Activated naive CD4-positive, alpha-beta T cell (primary cell): ENCODE measurements at regions not wholly inside any gene's neighbourhood (a gene's known extent, or its start where the extent isn't known, plus 50 kb on each side); places are given as distances from the start of the nearest gene placed in this dataset.

ENCODE experiments used
- DNase-seq, 4 experiments: peaks; one replicate each; lab custom pipeline; 2025; lab: John Stamatoyannopoulos, UW

DNA sequence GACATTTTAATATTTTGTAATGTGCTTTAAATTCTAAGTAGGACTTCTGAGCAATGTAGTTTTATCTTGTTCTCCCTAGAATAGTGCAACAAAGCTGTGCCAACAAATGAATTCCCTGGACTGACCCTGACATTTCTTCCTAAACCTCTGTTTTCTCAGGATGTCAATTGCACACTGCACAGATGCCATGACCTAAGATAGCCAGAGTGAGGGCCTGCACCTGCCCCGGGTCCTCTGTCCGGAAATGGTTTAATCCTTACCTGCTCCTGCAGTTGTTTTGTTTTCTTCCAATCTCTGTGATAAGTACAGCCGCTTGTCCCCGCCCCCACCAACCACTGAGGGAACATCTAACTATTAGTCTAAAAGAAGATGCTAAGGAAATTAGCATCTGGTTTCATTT lies 831.5 kb downstream of the GALC start:
- no peak for DNase-seq

DNA sequence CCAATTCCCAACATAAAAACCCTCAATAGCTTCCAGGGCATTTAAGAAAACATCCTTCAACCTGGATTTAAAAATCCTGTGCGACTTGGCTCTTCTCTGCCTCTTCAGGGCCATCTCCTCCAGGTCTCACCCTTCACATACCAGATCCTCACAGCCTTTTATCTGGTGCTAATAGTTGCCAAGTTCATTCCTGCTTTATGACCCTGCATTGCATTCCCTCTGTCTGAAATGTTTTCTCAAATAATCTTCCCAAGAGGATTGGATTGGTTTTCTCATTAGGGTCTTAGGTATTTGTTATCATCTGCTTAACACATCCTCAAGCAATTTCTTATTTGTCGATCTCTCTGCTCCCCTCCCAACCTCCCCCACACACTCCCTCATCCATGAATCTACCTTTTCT lies 832.0 kb downstream of the GALC start:
- DNase-seq: no peak

DNA sequence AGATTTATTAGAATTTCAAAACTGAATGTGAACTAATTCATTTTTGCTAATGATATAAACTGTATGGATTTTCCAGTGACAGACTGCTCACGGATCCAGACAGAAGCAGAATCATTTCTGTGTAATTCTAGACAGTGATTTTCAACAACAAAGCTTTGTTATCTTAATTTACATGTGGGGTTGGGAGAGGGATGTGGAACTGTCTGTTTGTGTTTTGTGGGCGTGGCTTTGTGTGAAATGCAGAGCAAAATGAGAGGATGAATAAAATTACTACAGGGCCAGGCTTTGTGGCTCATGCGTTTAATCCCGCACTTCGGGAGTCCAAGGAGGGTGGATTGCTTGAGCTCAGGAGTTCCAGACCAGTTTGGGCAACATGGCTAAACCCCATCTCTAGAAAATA lies 834.7 kb downstream of the GALC start:
- no peak for DNase-seq

DNA sequence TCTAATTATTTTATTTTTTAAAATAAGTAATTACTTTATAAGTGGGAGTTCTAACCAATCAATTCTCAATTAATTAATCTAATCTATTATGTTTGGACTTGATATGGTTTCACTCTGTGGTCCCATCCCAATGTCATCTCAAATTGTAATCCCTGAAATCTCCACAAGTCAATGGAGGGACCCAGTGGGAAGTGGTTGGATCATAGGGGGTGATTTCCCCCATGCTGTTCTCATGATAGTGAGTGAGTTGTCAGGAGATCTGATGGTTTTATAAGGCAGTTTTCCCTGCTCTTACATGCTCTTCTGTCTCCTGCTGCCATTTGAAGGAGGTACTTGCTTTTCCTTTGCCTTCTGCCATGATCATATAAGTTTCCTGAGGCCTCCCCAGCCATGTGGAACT lies 836.1 kb downstream of the GALC start:
- no peak for DNase-seq

DNA sequence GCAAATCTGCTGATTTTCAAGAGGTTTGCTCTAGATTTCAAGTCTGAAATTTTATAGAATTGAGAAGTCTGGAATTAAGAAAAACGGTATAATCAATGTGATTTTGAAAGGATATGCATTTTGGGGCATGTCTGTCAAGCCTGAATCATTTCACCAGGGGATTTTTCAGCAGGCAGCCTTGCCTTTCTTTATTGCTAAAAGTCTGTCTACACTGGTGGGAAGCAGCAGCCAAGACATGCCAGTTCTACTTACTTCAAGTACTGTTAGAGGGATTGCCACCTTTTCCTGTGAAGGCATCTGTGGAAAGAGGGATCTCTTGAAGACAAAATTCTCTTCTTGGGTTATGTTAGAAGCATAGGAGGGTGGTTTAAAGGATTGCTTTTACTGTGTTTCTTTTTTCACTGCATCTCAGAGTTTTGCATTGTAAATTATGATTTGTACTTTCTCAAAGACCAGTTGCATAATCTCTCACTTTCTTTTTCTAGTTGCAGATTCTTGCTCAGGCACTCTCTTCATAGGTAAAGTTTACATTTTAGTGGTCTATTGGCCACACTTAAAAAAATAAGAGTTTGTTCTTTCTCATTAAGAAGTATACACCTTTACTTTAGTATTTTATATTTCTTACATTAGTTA lies 837.0 kb downstream of the GALC start:
- DNase-seq: no peak

GRCh38 chr14:87153901-87154300 lies 839.1 kb downstream of the GALC start:
- DNase-seq: no peak

GRCh38 chr14:87153391-87153790 lies 839.6 kb downstream of the GALC start:
- DNase-seq: no peak

DNA sequence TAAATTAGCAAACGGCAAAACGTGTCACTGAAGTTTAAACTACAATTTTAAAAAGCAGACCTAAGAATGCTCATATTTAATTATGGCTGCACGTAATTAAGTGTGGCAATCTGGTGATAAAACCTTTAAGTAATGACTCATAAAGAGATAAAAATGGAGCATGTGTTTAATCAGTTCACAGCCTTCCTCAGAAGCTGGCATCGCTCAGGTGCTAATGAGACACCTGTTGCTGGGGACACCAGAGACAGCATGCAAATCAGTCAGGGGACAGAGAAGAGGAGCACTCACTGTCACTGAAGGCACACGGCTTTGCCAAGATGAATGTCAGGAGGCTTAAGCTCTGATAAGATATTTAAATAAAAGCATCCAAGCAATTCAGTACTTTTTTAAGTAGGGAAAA lies 840.3 kb downstream of the GALC start:
- DNase-seq: no peak

- no peak for DNase-seq
These were observed 843.2 kb downstream of the GALC start for GRCh38 chr14:87149583-87150354.

DNA sequence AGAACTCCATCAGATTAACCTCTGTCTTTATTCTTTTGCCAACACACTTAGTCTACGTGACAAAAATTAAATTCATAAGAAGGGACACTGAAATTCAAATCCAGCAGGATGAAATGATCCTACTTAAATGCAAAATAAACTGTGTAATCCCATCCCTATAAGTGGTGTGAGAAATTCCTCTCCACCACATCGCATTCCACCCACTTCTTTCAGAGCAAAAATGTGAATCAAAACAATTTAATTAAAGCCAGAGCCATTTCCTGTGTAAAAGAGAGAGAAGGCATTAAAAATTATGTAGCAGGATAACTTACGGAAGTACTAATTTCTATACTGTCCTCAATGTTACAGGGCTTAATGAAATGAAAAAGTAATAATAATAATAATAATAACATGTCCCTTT lies 844.3 kb downstream of the GALC start:
- no peak for DNase-seq

GRCh38 chr14:87142551-87143211 lies 850.3 kb downstream of the GALC start:
- DNase-seq: no peak

GRCh38 chr14:87141801-87142200 lies 851.2 kb downstream of the GALC start:
- no peak for DNase-seq

- no peak for DNase-seq
These were observed 853.7 kb downstream of the GALC start for GRCh38 chr14:87139299-87139698.

DNA sequence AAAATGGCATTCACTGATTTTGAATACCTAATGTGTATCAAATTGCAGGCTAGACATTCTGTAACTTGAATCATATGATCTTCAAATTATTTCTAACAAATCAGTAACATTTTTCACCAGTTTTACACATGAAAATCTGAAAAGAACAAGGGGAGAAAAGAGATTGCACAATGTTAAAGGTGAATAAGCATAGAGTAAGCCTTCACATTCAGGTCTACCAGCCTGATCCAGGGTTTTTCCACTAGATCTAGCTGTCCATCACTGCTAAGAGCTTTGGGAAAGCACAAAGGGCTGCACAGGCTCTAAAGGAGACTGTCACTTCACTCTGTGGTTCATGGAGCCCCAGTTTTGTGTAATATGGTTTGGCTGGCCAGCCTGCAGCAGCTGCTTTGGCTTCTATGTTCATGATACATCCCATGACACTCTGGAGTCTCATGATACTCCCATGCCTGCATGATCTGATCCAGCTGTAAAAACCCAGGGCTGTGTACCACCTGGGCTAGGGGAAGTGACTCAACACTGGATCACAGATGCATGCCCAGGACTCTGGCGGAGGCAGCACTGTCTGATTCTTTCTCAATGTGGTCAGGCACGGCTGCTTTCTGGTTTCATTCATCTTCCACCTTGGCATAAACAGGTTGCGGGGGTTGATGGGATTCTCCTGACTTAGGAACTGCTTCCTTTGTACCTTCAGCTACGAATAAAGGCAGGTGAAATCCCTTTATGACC lies 859.7 kb downstream of the GALC start:
- DNase-seq: no peak

DNA sequence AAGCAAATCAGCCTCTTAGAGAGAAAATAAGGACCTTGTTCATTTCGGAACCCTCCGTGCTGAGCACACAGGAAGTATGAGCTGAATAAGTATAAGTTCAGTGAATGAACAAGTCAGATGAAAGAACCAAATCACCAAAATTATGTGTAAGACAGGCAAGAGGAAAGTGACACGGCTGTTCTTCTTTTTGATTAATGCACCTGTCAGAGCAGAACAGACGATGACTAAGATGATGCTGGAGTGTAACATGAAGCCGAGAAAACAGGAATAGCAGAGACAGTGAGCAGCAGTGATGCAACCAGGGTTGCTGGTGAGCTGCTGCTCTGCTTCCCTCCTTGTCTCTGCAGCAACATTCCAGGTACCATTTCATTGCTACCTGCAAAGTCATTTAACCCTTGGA lies 861.1 kb downstream of the GALC start:
- DNase-seq: no peak

- DNase-seq: no peak
These were observed 870.8 kb downstream of the GALC start for GRCh38 chr14:87122166-87122565.

DNA sequence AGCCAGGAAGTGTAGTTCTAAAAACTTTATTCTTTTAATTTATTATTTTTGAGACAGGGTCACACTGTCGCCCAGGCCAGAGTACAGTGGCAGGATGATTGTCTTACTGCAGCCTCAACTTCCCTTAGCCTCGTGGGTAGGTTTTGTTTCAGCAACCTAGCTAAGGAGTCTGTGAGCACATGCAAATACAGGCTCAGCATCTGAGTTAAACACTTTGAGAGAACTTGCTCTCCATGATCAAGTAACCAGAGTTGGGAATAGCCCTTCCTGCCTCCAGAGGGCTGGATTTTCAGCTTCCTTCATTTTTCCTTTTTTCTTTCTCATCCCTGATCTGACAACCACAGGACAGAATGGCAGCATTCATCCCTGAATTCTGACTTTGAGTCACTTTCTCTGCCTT lies 871.3 kb downstream of the GALC start:
- no peak for DNase-seq

- DNase-seq: no peak
These were observed 877.7 kb downstream of the GALC start for GRCh38 chr14:87115234-87115633.

- no peak for DNase-seq
These were observed 879.7 kb downstream of the GALC start for GRCh38 chr14:87113286-87113685.

DNA sequence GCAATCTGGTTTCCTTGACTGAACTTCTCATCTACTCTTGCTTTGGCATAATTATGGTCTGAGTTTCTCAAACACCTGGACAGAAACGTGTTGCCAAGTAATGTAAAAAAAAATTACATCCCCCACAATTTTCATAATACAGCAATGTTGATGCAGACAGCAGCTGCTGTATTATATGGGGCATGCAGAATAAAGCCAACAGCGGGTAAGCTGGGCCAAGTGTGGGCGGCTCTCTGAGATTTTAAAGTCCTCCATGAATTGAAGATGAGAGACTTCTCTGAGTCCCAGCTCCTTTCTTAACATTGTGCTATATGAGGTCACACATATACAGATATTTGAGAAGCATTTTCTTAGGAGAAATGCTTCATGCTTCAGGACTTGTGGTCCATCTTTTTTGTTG lies 881.2 kb downstream of the GALC start:
- no peak for DNase-seq

GRCh38 chr14:87111126-87111525 lies 881.9 kb downstream of the GALC start:
- DNase-seq: no peak

GRCh38 chr14:87109271-87109670 lies 883.7 kb downstream of the GALC start:
- no peak for DNase-seq

GRCh38 chr14:87108726-87109125 lies 884.3 kb downstream of the GALC start:
- no peak for DNase-seq
